Neural progenitor cell (in vitro differentiated cells): ENCODE measurements at regions not wholly inside any gene's neighbourhood (a gene's known extent, or its start where the extent isn't known, plus 50 kb on each side); places are given as distances from the start of the nearest gene placed in this dataset.

Source experiments
- CTCF ChIP-seq: fragments of 200-600 bp; sonication (generic); IDR thresholded peaks from 2 replicates; pipeline ENCODE4 v1.5.1; 2017; ENCODE audit warnings: antibody characterized with exemption, mild to moderate bottlenecking
- EZH2phosphoT487 ChIP-seq: fragments of 200-600 bp; sonication (generic); IDR thresholded peaks from 2 replicates; pipeline ENCODE4 v1.6.1; 2017; ENCODE audit warnings: antibody characterized with exemption

GRCh38 chr15:93705753-93706455 lies 525.5 kb upstream of the MCTP2 start:
- no peak for TF ChIP-seq CTCF
- no peak for TF ChIP-seq EZH2phosphoT487
